Fibroblast of the conjunctiva (primary cell): ENCODE measurements at regions not wholly inside any gene's neighbourhood (a gene's known extent, or its start where the extent isn't known, plus 50 kb on each side); places are given as distances from the start of the nearest gene placed in this dataset.
"Not testable (repeated sequence)": the region's sequence is repeated elsewhere in the genome, so short reads cannot be mapped to it uniquely, and the experiment has no call there.

Experiments
- DNase-seq: peaks from one replicate; pipeline ENCODE4 v3.0.0-alpha.2; 2010; ENCODE audit warnings: low read depth

DNA sequence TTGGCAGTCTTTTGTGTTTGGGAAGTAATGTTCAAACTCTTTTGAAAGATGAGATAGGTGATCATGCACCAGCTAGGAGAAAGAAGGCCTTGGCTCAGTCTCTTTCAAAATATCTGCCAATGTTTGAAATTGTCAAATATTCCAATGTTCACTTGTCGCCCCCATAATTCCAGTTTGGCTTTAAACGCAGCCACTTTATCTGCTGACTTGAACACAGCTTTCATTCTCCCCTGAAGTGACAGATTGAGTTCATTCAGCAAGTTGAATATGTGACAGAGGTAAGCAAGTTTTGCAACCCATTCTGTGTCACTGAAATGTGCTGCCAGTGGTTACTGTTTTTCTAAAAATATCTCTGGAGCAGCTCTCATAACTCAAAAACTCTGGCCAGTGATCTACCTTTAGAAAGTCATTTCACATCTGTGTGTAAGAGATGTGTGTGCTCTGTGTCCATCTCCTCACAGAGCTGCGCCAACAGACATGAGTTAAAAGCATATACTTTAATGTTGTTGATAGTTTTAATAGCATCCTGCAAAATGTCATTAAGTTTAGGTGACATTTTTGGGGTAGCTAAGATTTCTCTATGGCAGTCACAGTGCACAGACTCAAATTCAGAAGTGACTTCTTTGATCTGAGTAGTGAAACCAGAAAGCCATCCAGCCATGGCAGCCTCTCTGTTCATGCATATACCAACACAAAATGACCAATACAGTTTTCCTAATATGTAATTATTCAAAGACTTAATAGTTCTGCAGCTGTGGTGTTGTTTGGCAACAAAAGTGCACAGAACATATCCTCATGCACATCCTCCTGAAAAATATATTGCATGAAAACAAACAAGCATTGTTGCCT, 614.3 kb upstream of the MIS18BP1 start:
- no peak for DNase-seq

DNA sequence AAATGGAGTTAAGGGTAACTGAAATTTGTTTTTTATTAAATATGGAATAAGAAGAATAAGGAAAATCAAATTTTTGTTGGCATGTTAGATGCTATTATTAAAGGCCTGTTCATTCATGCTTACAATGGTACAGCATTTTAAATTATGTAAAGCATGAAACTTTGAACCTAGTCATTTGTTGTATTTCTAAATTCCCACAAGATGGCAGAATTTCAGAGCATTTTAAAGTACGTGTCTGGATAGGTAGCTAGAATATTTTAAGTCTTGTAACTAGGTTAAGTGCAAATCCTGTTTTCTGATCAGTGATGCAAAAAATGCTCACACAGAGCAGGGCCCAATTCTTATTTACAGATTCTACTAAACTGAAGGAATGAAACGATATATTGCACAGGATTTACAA, 585.6 kb upstream of the MIS18BP1 start:
- no peak for DNase-seq

DNA sequence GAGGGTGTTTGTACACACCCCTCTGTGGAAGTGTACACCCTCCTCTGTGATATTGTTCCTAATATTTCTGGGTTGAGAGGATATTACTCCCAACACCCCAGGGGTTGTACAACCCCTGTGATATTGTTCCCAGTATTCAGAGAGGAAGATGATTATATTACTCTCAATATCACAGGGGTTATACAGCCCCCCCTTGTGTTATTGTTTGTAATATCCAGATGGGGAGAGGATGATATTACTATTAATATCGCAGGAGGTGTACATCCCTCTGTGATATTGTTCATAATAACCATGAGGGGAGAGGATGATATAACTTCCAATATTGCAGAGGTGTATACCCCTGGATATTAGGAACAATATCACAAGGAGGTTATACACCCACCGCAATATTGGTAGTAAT, 566.1 kb upstream of the MIS18BP1 start:
- no peak for DNase-seq

DNA sequence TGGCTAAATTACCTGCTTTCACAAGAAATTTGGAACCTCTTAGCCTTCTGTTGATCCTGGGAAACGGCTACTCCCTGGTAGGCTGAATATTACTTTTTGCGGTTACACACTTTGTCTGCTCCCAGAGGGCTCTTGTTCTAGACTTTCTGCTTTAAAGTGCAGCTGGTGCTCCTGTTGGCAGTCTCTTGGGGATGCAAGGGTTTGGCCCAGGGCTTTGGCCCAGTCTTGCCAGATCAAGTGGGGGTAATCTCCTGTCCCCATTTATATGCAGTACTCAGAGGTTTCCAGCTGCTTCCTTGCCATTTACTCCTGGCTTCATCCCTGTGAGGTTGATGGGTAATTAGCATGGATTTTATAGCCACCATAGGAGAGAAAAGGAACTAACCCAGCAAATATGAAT, 558.2 kb upstream of the MIS18BP1 start:
- no peak for DNase-seq

DNA sequence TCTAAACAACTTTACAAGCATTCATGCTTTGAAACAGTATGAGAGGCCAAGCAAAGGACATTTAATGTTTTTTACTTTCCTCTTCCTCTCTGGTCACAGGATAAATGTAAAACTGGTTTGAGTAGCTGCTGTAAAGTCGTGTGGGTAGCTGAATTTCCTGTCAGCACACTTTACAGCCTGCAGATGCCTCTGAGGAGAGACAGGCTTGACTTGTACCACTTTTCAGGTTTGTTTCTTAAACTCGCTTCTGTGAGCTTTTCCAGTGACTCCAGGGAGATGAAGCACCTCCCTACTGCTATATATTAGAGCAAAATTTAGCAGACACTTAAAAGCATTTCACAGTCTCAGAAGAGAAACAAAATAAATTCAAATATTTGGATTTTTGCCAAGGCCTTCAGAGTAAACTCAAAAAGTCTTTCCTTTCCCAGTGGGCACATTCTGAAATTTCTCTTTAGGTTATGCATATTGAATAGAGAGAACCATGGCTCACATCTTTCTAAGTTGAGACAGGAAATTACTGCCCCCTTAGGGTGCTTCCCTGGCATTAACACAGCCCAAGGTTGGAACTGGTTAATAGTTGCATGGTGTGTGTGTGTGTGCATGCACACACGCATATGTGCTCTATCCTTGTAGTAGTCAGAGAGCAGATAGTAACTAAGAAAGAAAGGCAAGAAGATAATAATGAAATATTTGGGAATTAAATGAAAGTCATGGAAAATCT, 557.3 kb upstream of the MIS18BP1 start:
- no peak for DNase-seq

DNA sequence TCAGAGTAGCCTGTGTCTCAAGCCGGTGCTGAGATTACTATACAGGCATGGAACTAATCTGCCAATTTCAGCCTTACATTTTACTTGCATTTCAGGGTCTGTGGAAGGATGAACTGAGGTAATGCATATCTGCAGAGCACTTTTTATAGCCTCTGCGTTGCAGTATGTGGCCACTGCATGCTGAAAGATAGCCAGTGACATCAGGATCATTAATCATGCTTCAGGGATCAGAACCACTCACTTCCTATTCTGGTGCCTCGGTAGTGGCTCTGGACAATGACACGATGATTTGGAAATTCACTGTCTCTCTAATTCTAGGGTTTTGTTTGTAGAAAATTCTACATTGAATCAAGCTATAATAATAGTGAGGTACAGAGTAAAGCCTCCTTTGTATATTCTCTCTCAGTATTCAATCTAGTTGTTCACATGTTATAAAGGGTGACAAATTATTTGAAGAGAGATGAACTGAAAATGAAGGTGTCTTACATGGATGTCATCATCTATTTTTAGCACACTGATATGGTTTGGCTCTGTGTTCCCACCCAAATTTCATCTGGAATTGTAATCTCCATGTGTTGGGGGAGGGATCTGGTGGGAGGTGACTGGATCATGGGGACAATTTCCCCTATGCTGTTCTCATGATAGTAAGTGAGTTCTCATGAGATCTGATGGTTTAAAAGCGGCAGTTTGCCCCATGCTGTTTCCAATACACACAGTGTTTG, 554.3 kb upstream of the MIS18BP1 start:
- DNase-seq, result no peak

DNA sequence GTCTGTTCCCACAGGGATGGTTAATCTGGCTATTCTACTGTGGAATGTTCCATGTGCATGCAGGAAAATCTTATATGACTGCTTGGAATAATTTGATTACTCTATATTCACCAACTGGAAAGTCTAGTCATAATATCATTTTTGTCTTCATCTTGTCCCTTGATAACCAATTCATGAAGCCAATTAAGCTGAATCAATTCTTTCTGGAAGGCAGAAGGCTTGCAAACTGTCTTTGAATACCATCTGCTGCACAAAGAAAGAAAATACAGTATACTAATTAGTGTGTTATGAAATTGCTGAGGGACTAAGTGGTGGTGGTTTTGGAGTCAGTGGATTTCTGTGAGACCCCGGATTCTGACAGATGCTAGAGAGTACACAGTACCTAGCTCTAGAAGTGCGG, 546.5 kb upstream of the MIS18BP1 start:
- no peak for DNase-seq

DNA sequence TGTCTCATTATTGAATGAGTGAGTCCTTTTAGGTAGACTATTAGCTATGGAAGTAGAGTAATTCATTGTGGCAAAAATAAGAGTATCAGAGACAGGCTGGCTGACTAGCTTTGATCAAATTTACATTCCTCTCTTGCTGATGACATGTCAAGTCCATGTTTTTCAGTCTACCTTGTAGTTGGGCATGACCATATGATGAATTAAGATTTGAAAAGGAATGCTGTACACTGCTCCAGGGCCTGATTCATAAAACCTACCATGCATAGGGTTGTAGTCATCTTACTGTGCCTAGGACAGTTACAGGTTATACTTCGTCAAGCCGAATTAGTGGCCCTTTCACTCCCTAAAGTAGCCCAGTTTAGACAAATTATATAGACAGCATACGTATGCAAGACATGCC, 545.7 kb upstream of the MIS18BP1 start:
- DNase-seq, result no peak

DNA sequence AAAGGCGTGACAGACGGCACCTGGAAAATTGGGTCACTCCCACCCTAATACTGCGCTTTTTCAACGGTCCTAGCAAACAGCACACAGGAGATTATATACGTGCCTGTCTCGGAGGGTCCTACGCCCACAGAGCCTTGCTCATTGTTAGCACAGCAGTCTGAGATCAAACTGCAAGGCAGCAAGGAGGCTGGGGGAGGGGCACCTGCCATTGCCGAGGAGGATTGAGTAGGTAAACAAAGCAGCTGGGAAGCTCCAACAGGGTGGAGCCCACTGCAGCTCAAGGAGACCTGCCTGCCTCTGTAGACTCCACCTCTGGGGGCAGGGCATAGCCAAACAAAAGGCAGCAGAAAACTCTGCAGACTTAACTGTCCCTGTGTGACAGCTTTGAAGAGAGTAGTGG, 543.0 kb upstream of the MIS18BP1 start:
- not testable (repeated sequence) for DNase-seq

DNA sequence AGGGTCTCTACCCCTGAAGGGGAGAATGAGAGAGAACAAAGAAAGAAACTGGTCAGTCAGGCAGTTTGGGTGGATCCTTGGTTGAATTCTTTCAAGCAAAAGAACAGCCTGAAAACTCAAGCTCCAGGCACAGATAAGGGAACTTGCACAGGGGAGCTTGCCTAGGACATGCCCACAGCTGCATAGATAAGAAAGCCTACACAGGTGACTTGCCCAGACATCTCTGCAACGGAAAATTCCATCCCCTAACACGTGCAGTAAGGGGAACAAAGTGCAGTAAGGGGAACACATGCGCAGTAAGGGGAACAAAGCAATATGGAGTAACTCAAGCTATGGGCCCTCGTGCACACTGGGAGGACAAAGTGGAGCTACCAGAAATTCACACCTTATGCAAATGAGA, 540.1 kb upstream of the MIS18BP1 start:
- DNase-seq, result no peak

DNA sequence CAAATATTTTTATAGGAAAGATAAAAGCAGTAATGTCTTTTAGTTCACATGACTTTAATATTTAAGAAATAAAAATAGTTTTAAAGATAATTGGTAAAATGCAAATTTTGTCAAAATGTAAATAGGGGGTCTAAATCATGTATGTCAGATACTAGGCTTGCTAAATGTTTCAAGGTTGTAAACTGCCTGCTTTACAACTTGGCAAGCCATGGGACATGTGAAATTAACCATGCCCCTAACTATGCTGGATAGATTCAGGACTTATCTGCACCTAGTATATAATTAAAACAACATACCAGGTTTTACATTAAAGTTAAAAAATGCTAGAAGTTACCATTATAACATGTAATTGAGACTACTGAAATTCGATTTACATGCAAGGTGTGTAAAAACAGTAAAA, 537.3 kb upstream of the MIS18BP1 start:
- no peak for DNase-seq

DNA sequence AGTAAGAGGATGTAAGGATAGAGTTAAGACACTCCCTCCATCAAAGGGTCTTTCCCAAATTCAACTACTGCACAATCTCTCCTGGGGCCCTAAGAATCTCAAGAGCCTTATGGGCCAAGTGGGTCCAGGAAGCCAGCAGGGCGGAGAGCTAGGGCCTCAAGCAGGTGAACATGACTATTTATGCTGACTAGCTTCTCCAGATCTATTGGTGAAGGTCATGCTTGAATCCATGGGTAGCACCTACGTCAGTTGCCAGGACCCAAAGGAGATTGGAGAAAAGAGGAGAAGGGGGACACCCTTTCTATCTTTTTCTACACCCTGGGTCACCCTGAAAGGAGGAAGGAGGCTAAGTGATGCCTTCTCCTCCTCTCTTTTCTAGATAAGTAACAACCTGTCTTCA, 534.2 kb upstream of the MIS18BP1 start:
- DNase-seq, result no peak

DNA sequence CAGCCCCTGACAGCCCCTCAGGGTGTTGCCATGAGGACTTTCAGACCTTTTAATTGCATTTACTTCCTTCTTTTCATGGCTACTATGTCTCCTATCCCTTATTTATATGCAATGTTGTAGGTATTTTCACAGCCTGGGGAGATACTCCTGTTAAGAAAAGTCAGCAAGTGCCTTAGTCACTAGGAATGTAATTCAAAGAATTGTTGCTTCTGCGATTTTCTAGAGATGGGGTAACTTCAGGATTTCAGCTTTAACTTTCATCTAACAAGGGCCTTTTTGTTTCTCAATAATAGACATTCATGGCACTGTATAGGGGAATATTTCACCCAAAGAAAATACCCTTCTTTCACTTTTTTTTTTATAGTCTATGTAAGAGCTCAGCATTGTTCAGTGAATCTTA, 533.3 kb upstream of the MIS18BP1 start:
- DNase-seq, result no peak

DNA sequence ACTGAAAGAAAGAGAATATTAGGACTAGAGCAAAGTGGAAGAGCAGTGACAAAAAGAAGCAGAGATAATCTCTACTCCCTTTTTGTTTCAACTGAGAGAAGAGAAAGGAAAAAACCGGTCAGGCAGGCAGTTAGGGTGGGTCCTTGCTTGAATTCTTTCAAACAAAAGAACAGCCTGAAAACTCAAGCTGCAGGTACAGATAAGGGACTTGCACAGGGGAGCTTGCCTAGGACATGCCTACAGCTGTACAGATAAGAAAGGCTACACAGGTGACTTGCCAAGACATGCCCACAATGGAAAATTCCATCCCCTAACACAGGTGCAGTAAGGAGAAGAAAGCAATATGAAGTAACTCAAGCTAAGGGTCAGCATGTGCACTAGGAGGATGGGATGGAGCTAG, 532.2 kb upstream of the MIS18BP1 start:
- no peak for DNase-seq

DNA sequence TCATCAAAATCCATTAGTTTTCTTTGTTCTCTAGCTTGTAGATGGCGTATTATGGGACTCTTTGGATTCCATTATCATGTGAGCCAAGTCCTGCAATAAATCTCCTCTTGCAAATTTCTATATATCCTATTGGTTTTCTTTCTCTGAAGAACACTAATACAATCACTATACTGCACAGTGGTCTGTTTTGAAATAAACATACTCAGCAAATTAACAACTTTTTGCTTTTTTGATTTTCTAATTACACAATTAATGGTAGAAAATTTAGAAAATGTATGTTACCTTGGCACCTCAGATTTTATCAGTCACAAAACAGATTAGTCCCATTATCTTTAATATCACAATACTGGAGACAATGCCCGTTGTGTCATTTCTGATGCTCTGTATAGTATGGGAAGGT, 513.2 kb upstream of the MIS18BP1 start:
- no peak for DNase-seq

DNA sequence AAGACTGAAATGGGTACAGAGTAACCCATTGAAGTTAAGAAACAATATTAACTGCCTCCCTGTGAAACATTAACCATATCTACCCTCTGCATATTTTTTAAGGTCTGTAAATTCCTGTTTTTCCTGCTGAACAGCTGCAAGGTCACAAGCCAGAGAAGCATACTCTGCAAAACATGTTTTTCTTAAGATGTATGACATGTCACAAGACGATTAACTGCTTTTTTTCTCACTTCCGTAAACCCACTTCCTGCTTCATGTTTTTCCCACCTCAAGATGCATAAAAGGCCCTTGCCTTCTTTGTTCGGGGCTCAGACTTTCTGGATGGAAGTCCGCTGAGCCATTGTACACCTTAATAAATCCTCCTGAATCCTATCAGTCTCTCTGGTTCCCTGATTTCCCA, 504.7 kb upstream of the MIS18BP1 start:
- DNase-seq, result no peak

DNA sequence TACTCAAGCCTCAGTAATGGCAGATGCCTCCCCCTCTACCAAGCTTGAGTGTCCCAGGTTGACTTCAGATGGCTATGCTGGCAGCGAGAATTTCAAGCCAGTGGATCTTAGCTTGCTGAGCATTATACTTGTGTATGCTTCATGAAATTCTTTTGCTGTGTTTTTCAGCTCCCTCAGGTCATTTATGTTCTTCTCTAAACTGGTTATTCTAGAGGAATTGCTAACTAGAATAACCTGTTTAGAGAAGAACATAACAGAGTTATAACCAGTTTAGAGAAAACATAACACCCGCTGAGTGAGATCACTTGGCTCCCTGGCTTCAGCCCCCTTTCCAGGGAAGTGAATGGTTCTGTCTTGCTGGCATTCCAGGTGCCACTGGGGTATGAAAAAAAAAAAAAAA, 503.4 kb upstream of the MIS18BP1 start:
- not testable (repeated sequence) for DNase-seq

DNA sequence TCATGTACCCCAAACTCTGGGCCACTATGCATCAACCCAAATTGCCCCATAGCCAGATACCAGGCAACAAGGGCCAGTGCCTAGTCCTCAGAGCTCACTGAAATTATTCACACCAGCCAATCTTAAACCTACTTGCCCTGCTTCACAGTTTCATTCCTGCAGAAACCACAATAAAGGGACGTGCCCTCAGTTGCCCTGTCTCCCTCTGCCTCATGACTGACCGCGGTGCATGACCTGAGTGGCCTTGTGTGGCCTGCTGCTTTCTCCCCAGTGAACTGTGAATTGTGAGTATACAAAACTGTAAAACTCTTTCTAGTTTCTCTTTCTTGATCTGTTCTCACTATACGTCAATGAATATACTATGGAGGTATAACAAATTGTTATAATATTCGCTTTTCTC, 490.9 kb upstream of the MIS18BP1 start:
- no peak for DNase-seq

DNA sequence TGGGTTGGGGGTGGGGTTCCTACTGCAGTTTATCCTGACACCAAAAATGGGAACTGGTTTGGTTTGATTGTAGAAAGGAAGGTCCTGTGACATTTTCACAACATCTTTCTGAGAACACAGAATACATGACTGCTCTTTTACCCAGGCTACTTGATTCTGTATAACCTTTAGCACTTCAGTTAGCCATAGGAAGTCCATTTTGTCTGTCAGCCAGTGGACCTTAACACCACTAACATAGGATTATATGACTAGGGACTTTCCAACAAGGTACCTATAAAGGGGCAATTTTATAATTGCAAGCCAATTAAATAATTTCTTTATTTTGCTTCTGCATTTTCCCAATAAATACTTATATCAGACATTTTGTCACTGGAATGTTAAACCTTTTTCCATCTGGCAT, 489.2 kb upstream of the MIS18BP1 start:
- DNase-seq, result no peak

DNA sequence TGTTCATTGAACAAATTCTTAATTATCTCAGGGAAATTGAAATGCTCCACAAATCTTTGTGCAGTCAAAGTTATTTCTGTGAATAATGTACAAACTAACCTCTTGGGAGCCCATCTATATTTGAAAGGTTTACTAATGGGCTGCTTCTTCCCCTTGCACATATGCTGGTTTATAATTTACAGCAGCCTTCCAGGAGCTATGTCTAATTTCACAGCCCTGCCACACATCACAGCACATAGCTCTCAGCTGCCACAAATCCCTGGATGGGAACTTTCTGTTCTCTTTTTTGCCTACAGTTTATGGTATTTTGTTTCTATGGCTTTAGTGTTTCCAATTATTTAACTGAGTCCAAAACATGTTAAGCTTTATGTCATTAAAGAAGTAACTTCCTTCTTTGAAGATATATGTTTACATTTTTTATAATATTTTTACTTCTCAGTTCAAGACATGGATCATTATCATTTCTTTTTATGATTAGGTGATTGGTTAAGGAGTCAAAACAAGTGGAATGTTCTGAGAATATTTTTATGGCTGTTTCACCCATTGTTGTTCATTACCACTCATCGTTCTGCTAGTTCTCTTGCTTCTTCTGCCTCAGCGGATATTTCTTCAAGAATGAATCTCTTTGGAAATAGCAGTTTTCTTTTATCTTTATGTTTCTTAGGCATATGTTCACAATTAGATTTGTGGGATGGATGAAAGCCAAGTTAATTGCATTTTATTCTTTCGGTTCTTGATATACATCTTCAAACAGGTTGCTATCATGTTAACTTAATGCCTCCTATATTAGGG, 475.6 kb upstream of the MIS18BP1 start:
- DNase-seq, result no peak

DNA sequence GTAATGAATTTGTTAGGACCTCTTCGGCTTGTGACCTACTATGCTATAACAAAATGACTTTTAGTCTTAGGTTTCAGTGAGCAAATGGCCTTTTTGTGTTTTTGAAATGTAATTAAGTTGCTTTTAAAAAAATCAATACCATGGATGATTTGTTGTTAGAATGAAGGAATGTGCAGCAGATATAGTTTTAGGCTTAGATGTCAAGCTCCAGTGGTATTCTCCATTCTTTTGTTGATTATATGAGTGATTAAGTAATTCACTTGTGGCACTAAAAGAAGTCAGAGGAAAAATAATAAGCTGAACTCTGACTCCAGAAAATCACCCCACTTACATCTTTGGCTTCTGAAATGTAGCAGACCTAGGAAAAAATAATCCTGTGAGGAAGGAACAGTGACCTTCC, 474.1 kb upstream of the MIS18BP1 start:
- DNase-seq, result no peak

DNA sequence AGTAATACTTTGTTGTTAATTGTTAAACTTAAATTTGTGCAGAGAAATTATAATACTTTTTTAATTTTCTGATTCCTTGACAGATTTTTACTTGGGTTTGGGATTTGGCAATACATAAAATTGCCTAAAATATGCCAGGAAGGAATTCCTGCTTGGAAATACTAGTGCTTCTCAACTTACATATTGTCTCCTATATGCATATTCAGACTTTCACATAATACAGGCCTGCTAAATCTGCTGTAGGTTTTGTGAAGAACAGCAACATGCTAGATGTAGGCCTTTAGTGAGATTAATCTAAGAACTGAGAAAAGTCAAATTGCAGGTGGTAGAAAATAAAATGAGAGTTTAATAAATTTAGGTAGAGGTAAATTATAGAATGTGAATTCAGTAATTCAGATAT, 468.5 kb upstream of the MIS18BP1 start:
- no peak for DNase-seq
